ENCODE measurements at regions not wholly inside any gene's neighbourhood (a gene's known extent, or its start where the extent isn't known, plus 50 kb on each side); places are given as distances from the start of the nearest gene placed in this dataset.

DNA sequence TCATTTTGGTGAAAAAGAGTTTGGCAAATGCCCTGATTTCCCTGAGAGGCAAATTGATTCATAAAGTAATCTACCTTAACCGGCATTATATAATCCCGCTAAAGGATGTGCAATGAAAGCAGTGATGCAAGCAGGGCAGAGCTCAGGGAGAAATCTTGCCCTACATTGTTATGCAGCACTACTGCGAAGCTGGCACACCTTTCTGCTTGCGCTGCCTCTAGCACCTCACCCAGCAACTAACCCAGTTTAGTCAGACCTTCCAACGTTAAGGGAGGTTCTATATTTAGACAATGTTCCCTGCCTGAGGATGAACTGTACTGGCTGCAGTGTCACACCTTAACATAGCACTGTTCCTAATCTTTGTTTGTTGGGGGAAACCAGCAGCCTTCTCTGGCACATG is 60.8 kb upstream of the CCDC196 start (continued):
- TF ChIP-seq, protein P1, sequence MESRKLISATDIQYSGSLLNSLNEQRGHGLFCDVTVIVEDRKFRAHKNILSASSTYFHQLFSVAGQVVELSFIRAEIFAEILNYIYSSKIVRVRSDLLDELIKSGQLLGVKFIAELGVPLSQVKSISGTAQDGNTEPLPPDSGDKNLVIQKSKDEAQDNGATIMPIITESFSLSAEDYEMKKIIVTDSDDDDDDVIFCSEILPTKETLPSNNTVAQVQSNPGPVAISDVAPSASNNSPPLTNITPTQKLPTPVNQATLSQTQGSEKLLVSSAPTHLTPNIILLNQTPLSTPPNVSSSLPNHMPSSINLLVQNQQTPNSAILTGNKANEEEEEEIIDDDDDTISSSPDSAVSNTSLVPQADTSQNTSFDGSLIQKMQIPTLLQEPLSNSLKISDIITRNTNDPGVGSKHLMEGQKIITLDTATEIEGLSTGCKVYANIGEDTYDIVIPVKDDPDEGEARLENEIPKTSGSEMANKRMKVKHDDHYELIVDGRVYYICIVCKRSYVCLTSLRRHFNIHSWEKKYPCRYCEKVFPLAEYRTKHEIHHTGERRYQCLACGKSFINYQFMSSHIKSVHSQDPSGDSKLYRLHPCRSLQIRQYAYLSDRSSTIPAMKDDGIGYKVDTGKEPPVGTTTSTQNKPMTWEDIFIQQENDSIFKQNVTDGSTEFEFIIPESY (IDR thresholded peaks at IDR 0.05; ENCODE audit: borderline replicate concordance, low read depth), result no peak
- TF ChIP-seq NFIC (IDR thresholded peaks at IDR 0.05; ENCODE audit: borderline replicate concordance) (no peak), SIN3A (IDR thresholded peaks at IDR 0.05; ENCODE audit: borderline replicate concordance, low read depth, low read length) (no peak)
- TF ChIP-seq, protein P2, sequence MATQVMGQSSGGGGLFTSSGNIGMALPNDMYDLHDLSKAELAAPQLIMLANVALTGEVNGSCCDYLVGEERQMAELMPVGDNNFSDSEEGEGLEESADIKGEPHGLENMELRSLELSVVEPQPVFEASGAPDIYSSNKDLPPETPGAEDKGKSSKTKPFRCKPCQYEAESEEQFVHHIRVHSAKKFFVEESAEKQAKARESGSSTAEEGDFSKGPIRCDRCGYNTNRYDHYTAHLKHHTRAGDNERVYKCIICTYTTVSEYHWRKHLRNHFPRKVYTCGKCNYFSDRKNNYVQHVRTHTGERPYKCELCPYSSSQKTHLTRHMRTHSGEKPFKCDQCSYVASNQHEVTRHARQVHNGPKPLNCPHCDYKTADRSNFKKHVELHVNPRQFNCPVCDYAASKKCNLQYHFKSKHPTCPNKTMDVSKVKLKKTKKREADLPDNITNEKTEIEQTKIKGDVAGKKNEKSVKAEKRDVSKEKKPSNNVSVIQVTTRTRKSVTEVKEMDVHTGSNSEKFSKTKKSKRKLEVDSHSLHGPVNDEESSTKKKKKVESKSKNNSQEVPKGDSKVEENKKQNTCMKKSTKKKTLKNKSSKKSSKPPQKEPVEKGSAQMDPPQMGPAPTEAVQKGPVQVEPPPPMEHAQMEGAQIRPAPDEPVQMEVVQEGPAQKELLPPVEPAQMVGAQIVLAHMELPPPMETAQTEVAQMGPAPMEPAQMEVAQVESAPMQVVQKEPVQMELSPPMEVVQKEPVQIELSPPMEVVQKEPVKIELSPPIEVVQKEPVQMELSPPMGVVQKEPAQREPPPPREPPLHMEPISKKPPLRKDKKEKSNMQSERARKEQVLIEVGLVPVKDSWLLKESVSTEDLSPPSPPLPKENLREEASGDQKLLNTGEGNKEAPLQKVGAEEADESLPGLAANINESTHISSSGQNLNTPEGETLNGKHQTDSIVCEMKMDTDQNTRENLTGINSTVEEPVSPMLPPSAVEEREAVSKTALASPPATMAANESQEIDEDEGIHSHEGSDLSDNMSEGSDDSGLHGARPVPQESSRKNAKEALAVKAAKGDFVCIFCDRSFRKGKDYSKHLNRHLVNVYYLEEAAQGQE (IDR thresholded peaks at IDR 0.05; ENCODE audit: low read depth, low read length), result no peak
- TF ChIP-seq, protein P3, sequence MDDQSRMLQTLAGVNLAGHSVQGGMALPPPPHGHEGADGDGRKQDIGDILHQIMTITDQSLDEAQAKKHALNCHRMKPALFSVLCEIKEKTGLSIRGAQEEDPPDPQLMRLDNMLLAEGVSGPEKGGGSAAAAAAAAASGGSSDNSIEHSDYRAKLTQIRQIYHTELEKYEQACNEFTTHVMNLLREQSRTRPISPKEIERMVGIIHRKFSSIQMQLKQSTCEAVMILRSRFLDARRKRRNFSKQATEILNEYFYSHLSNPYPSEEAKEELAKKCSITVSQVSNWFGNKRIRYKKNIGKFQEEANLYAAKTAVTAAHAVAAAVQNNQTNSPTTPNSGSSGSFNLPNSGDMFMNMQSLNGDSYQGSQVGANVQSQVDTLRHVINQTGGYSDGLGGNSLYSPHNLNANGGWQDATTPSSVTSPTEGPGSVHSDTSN (IDR thresholded peaks at IDR 0.05), result no peak

DNA sequence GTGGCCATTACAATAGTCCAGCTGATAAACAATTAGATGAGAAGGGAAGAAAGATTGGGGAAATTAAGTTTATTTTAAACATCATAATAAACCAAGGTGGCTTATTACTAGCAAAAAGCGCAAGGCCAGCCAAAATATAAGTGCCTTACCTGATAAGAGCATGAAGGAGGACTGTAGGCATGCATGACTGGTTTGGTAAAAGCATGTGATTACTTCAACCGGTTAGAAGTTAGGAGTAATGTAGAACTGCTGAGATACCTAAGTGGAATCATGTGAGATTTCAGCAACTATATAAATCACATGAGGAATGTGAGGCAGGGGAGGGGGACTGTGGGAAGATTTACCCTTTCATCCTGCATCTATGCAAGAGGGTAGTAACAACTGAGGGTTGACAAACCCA is 59.7 kb upstream of the CCDC196 start:
- H2AFZ ChIP-seq (ENCODE audit: low read depth), result no peak overlapping the region
- no peaks in the 10 kb centered on the region for H3K9me2 ChIP-seq
- H3K9ac ChIP-seq, result no peak overlapping the region
- CTCF ChIA-PET, result interaction anchor here (0.9 kb wide), 1 partner anchor 16 kb away, joined by 4 read pairs; no protein-coding TSS in a partner anchor
- no peaks in the 10 kb centered on the region for H3K79me2 ChIP-seq (ENCODE audit: insufficient read depth)
- H3K4me3 ChIP-seq (ENCODE audit: low read depth in 2 of 2, low read length in 1 of 2), result no peak overlapping the region
- WGBS (ENCODE audit: low lambda C conversion rate), result 34% methylated on average over 2 of the region's 2 CpGs
- H3K4me1 ChIP-seq (ENCODE audit: control insufficient read depth in 1 of 2, insufficient read depth in 2 of 2, low read depth in 1 of 2, low read length in 1 of 2), result no peaks in the 10 kb centered on the region
- no peaks in the 10 kb centered on the region for H3K9me3 ChIP-seq
- H3K36me3 ChIP-seq (replicated peaks in 1 of 2; ENCODE audit: control insufficient read depth in 1 of 2, insufficient read depth in 2 of 2, low read length in 1 of 2), result no peaks in the 10 kb centered on the region
- no peaks in the 10 kb centered on the region for H3K27me3 ChIP-seq (ENCODE audit: insufficient read depth)
- H3F3A ChIP-seq (replicated peaks; ENCODE audit: insufficient read depth), result no peaks in the 10 kb centered on the region
- H3K27ac ChIP-seq (ENCODE audit: low read depth in 2 of 2, low read length in 1 of 2), result no peak overlapping the region
- no peak overlapping the region for H3K4me2 ChIP-seq
- POLR2A ChIA-PET, result no interaction called here
- DNase-seq, result no peak
- no peaks in the 10 kb centered on the region for H4K20me1 ChIP-seq (ENCODE audit: insufficient read depth)
- TF ChIP-seq FOXJ3 (CRISPR knock-in tag; IDR thresholded peaks at IDR 0.05) (no peak), CHD2 (IDR thresholded peaks at IDR 0.05; ENCODE audit: low read length, partially characterized antibody) (no peak), EP300 (IDR thresholded peaks at IDR 0.05; ENCODE audit: borderline replicate concordance in 1 of 2, low read depth in 1 of 2, low read length in 1 of 2) (no peak), GATA2 (CRISPR knock-in tag; IDR thresholded peaks at IDR 0.05) (no peak), JUND (IDR thresholded peaks at IDR 0.05) (no peak), RFX5 (IDR thresholded peaks at IDR 0.05; ENCODE audit: low read length) (no peak), NFIC (IDR thresholded peaks at IDR 0.05; ENCODE audit: borderline replicate concordance) (no peak), RCOR1 (IDR thresholded peaks at IDR 0.05; ENCODE audit: low read length) (no peak), RAD21 (IDR thresholded peaks at IDR 0.05; ENCODE audit: low read length) (no peak)
- TF ChIP-seq, protein P4, sequence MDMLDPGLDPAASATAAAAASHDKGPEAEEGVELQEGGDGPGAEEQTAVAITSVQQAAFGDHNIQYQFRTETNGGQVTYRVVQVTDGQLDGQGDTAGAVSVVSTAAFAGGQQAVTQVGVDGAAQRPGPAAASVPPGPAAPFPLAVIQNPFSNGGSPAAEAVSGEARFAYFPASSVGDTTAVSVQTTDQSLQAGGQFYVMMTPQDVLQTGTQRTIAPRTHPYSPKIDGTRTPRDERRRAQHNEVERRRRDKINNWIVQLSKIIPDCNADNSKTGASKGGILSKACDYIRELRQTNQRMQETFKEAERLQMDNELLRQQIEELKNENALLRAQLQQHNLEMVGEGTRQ (IDR thresholded peaks at IDR 0.05; ENCODE audit: borderline replicate concordance, low read depth, low read length), result no peak
- TF ChIP-seq, protein P3 (IDR thresholded peaks at IDR 0.05), result no peak
- TF ChIP-seq, protein P5, sequence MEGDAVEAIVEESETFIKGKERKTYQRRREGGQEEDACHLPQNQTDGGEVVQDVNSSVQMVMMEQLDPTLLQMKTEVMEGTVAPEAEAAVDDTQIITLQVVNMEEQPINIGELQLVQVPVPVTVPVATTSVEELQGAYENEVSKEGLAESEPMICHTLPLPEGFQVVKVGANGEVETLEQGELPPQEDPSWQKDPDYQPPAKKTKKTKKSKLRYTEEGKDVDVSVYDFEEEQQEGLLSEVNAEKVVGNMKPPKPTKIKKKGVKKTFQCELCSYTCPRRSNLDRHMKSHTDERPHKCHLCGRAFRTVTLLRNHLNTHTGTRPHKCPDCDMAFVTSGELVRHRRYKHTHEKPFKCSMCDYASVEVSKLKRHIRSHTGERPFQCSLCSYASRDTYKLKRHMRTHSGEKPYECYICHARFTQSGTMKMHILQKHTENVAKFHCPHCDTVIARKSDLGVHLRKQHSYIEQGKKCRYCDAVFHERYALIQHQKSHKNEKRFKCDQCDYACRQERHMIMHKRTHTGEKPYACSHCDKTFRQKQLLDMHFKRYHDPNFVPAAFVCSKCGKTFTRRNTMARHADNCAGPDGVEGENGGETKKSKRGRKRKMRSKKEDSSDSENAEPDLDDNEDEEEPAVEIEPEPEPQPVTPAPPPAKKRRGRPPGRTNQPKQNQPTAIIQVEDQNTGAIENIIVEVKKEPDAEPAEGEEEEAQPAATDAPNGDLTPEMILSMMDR (IDR thresholded peaks at IDR 0.05), result no peak
- TF ChIP-seq, protein P6, sequence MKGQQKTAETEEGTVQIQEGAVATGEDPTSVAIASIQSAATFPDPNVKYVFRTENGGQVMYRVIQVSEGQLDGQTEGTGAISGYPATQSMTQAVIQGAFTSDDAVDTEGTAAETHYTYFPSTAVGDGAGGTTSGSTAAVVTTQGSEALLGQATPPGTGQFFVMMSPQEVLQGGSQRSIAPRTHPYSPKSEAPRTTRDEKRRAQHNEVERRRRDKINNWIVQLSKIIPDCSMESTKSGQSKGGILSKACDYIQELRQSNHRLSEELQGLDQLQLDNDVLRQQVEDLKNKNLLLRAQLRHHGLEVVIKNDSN (IDR thresholded peaks at IDR 0.05; ENCODE audit: borderline replicate concordance, low read depth), result no peak

Data from SK-N-SH (cell line).